Trophoblast cell (in vitro differentiated cells and primary cell): ENCODE measurements at regions not wholly inside any gene's neighbourhood (a gene's known extent, or its start where the extent isn't known, plus 50 kb on each side); places are given as distances from the start of the nearest gene placed in this dataset.

ENCODE experiments used
- DNase-seq, 2 donors: peaks; one replicate each; pipeline ENCODE4 v3.0.0-alpha.2; 2016
- H2AFZ ChIP-seq: 2 replicates; pipeline ENCODE4 v1.6.1; 2013; ENCODE audit warnings: low read length, moderate library complexity, mild to moderate bottlenecking; ENCODE audit not compliant: insufficient read depth, poor library complexity
- H2AK5ac ChIP-seq: 2 replicates; pipeline ENCODE4 v1.6.1; 2013; ENCODE audit warnings: mild to moderate bottlenecking, low read length
- H2BK120ac ChIP-seq: 2 replicates; pipeline ENCODE4 v1.6.1; 2013; ENCODE audit warnings: low read length, mild to moderate bottlenecking, moderate library complexity; ENCODE audit not compliant: insufficient read depth, poor library complexity
- H2BK12ac ChIP-seq: 2 replicates; pipeline ENCODE4 v1.6.1; 2013; ENCODE audit warnings: mild to moderate bottlenecking, low read length, moderate library complexity
- H2BK5ac ChIP-seq: 2 replicates; pipeline ENCODE4 v1.6.1; 2013; ENCODE audit warnings: low read length, low read depth, moderate library complexity, mild to moderate bottlenecking; ENCODE audit not compliant: poor library complexity
- H3K14ac ChIP-seq: 2 replicates; pipeline ENCODE4 v1.6.1; 2013; ENCODE audit warnings: mild to moderate bottlenecking, low read length
- H3K18ac ChIP-seq: 2 replicates; pipeline ENCODE4 v1.6.1; 2013; ENCODE audit warnings: mild to moderate bottlenecking, low read length
- H3K23ac ChIP-seq: 2 replicates; pipeline ENCODE4 v1.6.1; 2013; ENCODE audit warnings: low read length
- H3K27ac ChIP-seq: 2 replicates; pipeline ENCODE4 v1.5.1; 2013; ENCODE audit warnings: low read depth, mild to moderate bottlenecking, inconsistent platforms, low read length, moderate library complexity
- H3K27me3 ChIP-seq: 2 replicates; pipeline ENCODE4 v1.6.1; 2013; ENCODE audit warnings: inconsistent platforms, mild to moderate bottlenecking, low read length, moderate library complexity; ENCODE audit not compliant: insufficient read depth
- H3K36me3 ChIP-seq, 2 experiments: 1 replicate in 1 of 2; 2 replicates in 1 of 2; pipeline ENCODE4 v1.6.1; 2013; ENCODE audit warnings: low read length in 2 of 2, mild to moderate bottlenecking in 2 of 2, moderate library complexity in 1 of 2; ENCODE audit not compliant: insufficient read depth in 2 of 2, control insufficient read depth in 1 of 2
- H3K4ac ChIP-seq: 2 replicates; pipeline ENCODE4 v1.6.1; 2013; ENCODE audit warnings: low read depth, mild to moderate bottlenecking, low read length, moderate library complexity
- H3K4me1 ChIP-seq, 2 experiments: 1 replicate in 1 of 2; 2 replicates in 1 of 2; pipeline ENCODE4 v1.6.1; 2013; ENCODE audit warnings: low read length in 2 of 2, mild to moderate bottlenecking in 2 of 2, moderate library complexity in 1 of 2; ENCODE audit not compliant: insufficient read depth in 2 of 2, control insufficient read depth in 1 of 2
- H3K4me2 ChIP-seq: 2 replicates; pipeline ENCODE4 v1.6.1; 2013; ENCODE audit warnings: inconsistent platforms, mild to moderate bottlenecking, low read length, moderate library complexity
- H3K4me3 ChIP-seq: 2 replicates; pipeline ENCODE4 v1.5.1; 2013; ENCODE audit warnings: mild to moderate bottlenecking, low read depth, low read length, inconsistent platforms
- H3K79me1 ChIP-seq: one replicate; pipeline ENCODE4 v1.6.1; 2013; ENCODE audit warnings: low read length
- H3K79me2 ChIP-seq: 2 replicates; pipeline ENCODE4 v1.6.1; 2013; ENCODE audit warnings: low read length, mild to moderate bottlenecking; ENCODE audit not compliant: control insufficient read depth, insufficient read depth, poor library complexity
- H3K9ac ChIP-seq: 2 replicates; pipeline ENCODE4 v1.6.1; 2013; ENCODE audit warnings: mild to moderate bottlenecking, low read length
- H3K9me3 ChIP-seq: 2 replicates; pipeline ENCODE4 v1.6.1; 2013; ENCODE audit warnings: low read depth, mild to moderate bottlenecking, control low read depth, inconsistent platforms, low read length; ENCODE audit not compliant: insufficient read depth
- H4K12ac ChIP-seq: 2 replicates; pipeline ENCODE4 v1.6.1; 2013; ENCODE audit warnings: low read depth, mild to moderate bottlenecking, low read length, moderate library complexity
- H4K8ac ChIP-seq: 2 replicates; pipeline ENCODE4 v1.6.1; 2013; ENCODE audit warnings: low read depth, mild to moderate bottlenecking, low read length, moderate library complexity
- H4K91ac ChIP-seq: one replicate; pipeline ENCODE4 v1.6.1; 2013; ENCODE audit warnings: low read depth, mild to moderate bottlenecking, low read length, moderate library complexity
- WGBS: extraction: QIAGEN DNeasy Blood & Tissue Kit; methylation state at CpG from one replicate; pipeline ENCODE4 v1.1.7; 2013; ENCODE audit warnings: missing lambda C conversion rate; ENCODE audit not compliant: insufficient read length, insufficient coverage; ENCODE audit errors: extremely low coverage; 5-methylcytosine and 5-hydroxymethylcytosine counted together

DNA sequence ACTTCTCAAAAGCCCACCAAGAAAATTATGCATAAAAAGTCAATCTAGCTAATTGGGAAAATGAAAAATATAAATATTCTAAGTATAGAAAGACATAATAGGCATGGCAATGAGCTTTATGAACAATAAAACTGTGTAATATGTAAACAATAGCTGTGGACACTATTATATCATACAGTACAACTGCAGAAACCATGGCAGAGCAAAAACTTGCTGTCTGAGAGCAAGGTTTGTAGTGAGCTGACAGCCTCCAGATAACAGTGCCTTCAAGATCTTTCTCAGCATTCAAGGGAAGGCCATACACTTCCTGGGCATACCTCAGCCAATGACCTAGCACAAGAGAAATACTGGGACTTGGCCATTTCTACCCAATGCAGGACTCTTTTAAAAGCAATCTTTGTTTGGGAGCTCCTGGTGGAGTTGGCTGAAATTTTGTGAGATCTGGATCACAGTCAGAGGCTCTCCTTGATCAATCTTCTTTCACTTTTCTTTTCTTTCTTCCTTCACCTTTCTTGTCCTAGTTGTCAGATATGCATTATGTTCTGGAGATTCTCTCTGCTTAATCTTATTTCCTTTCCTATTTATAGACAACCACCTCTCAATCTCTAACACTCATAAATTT lies 427.2 kb upstream of the UBE2E3 start:
- H3K9ac ChIP-seq, result no peak overlapping the region
- H2BK120ac ChIP-seq, result no peak overlapping the region
- H3K4ac ChIP-seq, result no peak overlapping the region
- no peak overlapping the region for H3K14ac ChIP-seq
- no peak overlapping the region for H4K12ac ChIP-seq
- H3K18ac ChIP-seq, result no peak overlapping the region
- no peaks in the 10 kb centered on the region for H3K4me1 ChIP-seq
- no peak overlapping the region for H2AFZ ChIP-seq
- no peaks in the 10 kb centered on the region for H3K9me3 ChIP-seq
- H2BK12ac ChIP-seq, result no peak overlapping the region
- H3K79me1 ChIP-seq, result no peaks in the 10 kb centered on the region
- no peak overlapping the region for H3K4me2 ChIP-seq
- no peaks in the 10 kb centered on the region for H3K27me3 ChIP-seq
- H3K4me3 ChIP-seq, result no peak overlapping the region
- H4K91ac ChIP-seq, result no peak overlapping the region
- no peaks in the 10 kb centered on the region for H3K36me3 ChIP-seq
- DNase-seq, result no peak
- H3K79me2 ChIP-seq, result no peaks in the 10 kb centered on the region
- H4K8ac ChIP-seq, result no peak overlapping the region
- H3K23ac ChIP-seq, result no peak overlapping the region
- no peak overlapping the region for H2BK5ac ChIP-seq
- H2AK5ac ChIP-seq, result no peak overlapping the region
- H3K27ac ChIP-seq, result no peak overlapping the region

DNA sequence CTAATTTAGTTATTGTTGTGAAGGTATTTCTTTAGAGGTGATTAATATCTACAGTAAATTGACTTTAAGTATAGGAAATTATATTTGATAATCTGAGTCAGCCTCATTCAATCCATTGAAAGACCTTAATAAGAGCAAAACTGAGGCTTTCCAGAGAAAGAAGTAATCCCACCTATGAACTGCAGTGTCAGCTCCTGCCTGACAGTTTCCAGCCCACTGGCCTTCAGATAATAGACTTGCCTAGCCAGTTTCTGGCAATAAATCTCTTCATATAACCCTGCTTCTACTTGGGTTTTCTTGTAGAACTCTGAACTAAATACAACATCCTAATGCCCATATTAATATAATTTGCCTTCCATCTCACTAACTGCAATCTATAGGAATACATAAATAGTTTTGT lies 437.9 kb upstream of the UBE2E3 start:
- no peak overlapping the region for H4K91ac ChIP-seq
- no peak overlapping the region for H3K14ac ChIP-seq
- H2AK5ac ChIP-seq, result no peak overlapping the region
- H3K23ac ChIP-seq, result no peak overlapping the region
- H3K4me3 ChIP-seq, result no peak overlapping the region
- no peak overlapping the region for H2AFZ ChIP-seq
- H3K27me3 ChIP-seq, result no peaks in the 10 kb centered on the region
- H3K9me3 ChIP-seq, result no peaks in the 10 kb centered on the region
- no peak overlapping the region for H4K8ac ChIP-seq
- no peaks in the 10 kb centered on the region for H3K4me1 ChIP-seq
- no peak overlapping the region for H2BK12ac ChIP-seq
- H3K36me3 ChIP-seq, result no peaks in the 10 kb centered on the region
- DNase-seq, result no peak
- no peak overlapping the region for H2BK5ac ChIP-seq
- H3K79me1 ChIP-seq, result no peaks in the 10 kb centered on the region
- H3K9ac ChIP-seq, result no peak overlapping the region
- no peak overlapping the region for H3K18ac ChIP-seq
- no peak overlapping the region for H3K4ac ChIP-seq
- H3K27ac ChIP-seq, result no peak overlapping the region
- H2BK120ac ChIP-seq, result no peak overlapping the region
- H3K4me2 ChIP-seq, result no peak overlapping the region
- no peaks in the 10 kb centered on the region for H3K79me2 ChIP-seq
- H4K12ac ChIP-seq, result no peak overlapping the region

DNA sequence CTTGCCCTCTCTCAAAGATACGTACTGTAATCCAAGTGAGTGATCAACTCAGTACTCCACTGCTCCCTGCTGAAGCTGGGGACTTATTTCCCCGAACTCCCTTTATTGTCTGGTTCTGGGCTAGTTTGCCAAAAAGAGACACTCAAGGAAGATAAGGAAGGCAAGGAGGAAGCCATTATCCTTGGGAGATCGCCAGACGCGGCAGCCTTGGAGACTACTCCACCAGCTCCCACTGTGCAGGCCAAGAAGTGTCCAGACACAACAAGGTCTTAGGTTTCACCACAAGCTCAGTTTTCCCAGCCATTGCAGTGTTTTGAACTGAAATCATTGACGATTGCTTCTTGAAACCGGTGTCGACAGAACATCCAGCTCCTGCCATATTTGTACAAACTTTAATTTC lies 439.6 kb upstream of the UBE2E3 start:
- Histone ChIP-seq H3K14ac (no peak overlapping the region), H3K27me3 (no peaks in the 10 kb centered on the region), H2AK5ac (no peak overlapping the region), H3K4ac (no peak overlapping the region), H4K12ac (no peak overlapping the region), H4K91ac (no peak overlapping the region), H4K8ac (no peak overlapping the region), H3K18ac (no peak overlapping the region), H3K9me3 (no peaks in the 10 kb centered on the region), H3K4me2 (no peak overlapping the region), H2BK5ac (no peak overlapping the region), H2BK120ac (no peak overlapping the region), H3K4me1 (no peaks in the 10 kb centered on the region), H2BK12ac (no peak overlapping the region), H3K36me3 (no peaks in the 10 kb centered on the region), H3K79me2 (no peaks in the 10 kb centered on the region), H3K4me3 (no peak overlapping the region), H3K79me1 (no peaks in the 10 kb centered on the region), H3K27ac (no peak overlapping the region), H3K23ac (no peak overlapping the region), H2AFZ (no peak overlapping the region), H3K9ac (no peak overlapping the region)
- no peak for DNase-seq
- no CpG with 5 or more reads among the region's 8 CpGs for WGBS

DNA sequence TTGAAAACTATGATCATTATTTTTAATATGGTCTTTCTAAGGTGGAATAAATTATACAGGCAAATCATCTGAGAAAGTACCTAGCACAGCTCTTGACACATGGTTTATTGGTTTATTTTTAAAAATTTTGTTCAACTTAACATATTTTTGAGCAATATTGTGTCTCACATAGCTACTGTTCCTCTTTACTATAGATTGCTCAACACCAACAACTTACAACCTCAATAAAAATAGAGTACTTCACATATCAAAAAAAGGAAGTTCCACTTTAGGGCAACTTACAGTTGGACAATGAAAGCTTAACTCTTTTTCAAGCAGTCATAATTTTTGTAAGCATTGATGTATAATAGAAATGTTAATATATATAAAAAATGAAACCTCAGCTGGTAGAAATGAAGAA lies 440.9 kb upstream of the UBE2E3 start:
- H4K91ac ChIP-seq, result no peak overlapping the region
- no peaks in the 10 kb centered on the region for H3K79me1 ChIP-seq
- DNase-seq, result no peak
- H4K8ac ChIP-seq, result no peak overlapping the region
- no peak overlapping the region for H2BK5ac ChIP-seq
- H3K36me3 ChIP-seq, result no peaks in the 10 kb centered on the region
- H3K27me3 ChIP-seq, result no peaks in the 10 kb centered on the region
- H3K9me3 ChIP-seq, result no peaks in the 10 kb centered on the region
- H3K23ac ChIP-seq, result no peak overlapping the region
- H3K4ac ChIP-seq, result no peak overlapping the region
- H3K79me2 ChIP-seq, result no peaks in the 10 kb centered on the region
- no peak overlapping the region for H3K14ac ChIP-seq
- no peak overlapping the region for H2AFZ ChIP-seq
- no peak overlapping the region for H3K4me3 ChIP-seq
- H3K18ac ChIP-seq, result no peak overlapping the region
- no peak overlapping the region for H2BK12ac ChIP-seq
- no peak overlapping the region for H3K4me2 ChIP-seq
- no peak overlapping the region for H4K12ac ChIP-seq
- H2AK5ac ChIP-seq, result no peak overlapping the region
- H3K27ac ChIP-seq, result no peak overlapping the region
- no peaks in the 10 kb centered on the region for H3K4me1 ChIP-seq
- no peak overlapping the region for H3K9ac ChIP-seq
- no peak overlapping the region for H2BK120ac ChIP-seq
